Colonic mucosa (tissue), 4 donors: ENCODE measurements at regions not wholly inside any gene's neighbourhood (a gene's known extent, or its start where the extent isn't known, plus 50 kb on each side); places are given as distances from the start of the nearest gene placed in this dataset.

ENCODE experiments used
- DNase-seq: peaks from one replicate; pipeline ENCODE4 v3.0.0-alpha.2; 2020
- H3K27ac ChIP-seq: fragments of 200-600 bp; one replicate; pipeline ENCODE4 v1.8.0; 2021
- H3K27me3 ChIP-seq: fragments of 200-600 bp; one replicate; pipeline ENCODE4 v1.8.0; 2021
- H3K36me3 ChIP-seq: fragments of 200-600 bp; one replicate; pipeline ENCODE4 v1.8.0; 2021
- H3K4me1 ChIP-seq: fragments of 200-600 bp; one replicate; pipeline ENCODE4 v1.8.0; 2021; ENCODE audit warnings: mild to moderate bottlenecking
- H3K4me3 ChIP-seq: fragments of 200-600 bp; one replicate; pipeline ENCODE4 v1.8.0; 2021
- H3K9ac ChIP-seq, 2 donors: one replicate each; pipeline ENCODE4 v1.7.0; 2013; ENCODE audit warnings: control low read depth in 2 of 2, low read depth in 2 of 2, low read length in 2 of 2
- H3K9me3 ChIP-seq: fragments of 200-600 bp; one replicate; pipeline ENCODE4 v1.8.0; 2021
- CTCF ChIP-seq: fragments of 200-600 bp; IDR thresholded peaks from one replicate; pipeline ENCODE4 v1.8.0; 2022; ENCODE audit warnings: antibody characterized with exemption, mild to moderate bottlenecking
- intact Hi-C: fragments of 100-400 bp; cut with DNase I; formaldehyde crosslinking; loops from one replicate; pipeline ENCODE4 v1.14.1; 2022
- donor health status: healthy.
- donor health status: DM: no; HTN: no; CAD: no.
- donor health status: DM: no; HTN: no; CAD: no.

DNA sequence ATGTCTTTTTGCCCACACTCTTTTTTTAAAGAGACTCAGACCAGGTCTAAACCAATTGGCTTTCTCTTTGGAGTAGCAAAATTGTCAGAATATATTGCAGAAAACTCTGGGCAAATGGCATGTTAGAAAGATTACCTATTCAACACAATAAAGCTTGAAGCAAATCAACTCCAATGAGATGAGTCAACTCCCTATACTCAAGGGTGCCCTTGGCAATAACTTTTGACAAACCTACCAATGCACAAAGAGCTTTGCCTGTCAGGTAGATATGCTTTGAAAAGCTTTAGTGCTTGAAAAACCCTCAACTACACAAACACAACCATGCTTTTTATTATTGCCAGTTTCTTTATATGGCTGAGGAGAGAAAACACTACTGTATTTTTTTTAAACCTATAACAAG, 137.7 kb upstream of the GRM7 start:
- no peak for DNase-seq
- no peaks in the 10 kb centered on the region for H3K36me3 ChIP-seq
- no peak for TF ChIP-seq CTCF
- H3K4me1 ChIP-seq = no peaks in the 10 kb centered on the region
- no peak overlapping the region for H3K4me3 ChIP-seq
- intact Hi-C loops = no loop called here
- H3K27ac ChIP-seq = no peak overlapping the region
- H3K9ac ChIP-seq = no peak overlapping the region
- no peaks in the 10 kb centered on the region for H3K27me3 ChIP-seq
- no peaks in the 10 kb centered on the region for H3K9me3 ChIP-seq

GRCh38 chr3:6726811-6727210, 134.1 kb upstream of the GRM7 start:
- TF ChIP-seq CTCF = no peak
- Histone ChIP-seq H3K36me3 (no peaks in the 10 kb centered on the region), H3K9me3 (no peaks in the 10 kb centered on the region), H3K9ac (no peak overlapping the region), H3K27me3 (no peaks in the 10 kb centered on the region), H3K4me3 (no peak overlapping the region), H3K27ac (no peak overlapping the region), H3K4me1 (no peaks in the 10 kb centered on the region)
- no peak for DNase-seq
- intact Hi-C loops = no loop called here

DNA sequence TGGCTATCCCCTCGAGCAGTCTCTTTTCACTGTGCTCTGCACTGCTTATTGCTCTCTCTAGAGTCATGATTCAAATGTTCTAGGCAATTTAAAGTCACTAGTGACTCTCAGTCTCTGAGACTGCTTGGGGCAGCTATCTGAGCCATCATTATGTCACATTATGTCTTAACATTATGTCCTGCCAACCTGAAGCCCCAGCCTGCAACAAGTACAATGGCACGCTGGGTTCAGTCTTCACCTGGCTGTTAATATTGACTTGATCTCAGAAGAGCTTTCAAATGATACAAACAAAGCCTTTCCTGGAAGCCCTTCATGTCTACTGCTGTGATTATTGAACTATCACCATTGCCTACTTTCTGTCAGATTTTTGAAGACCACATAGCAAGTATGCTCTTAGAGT, 128.1 kb upstream of the GRM7 start:
- Histone ChIP-seq H3K27ac (no peak overlapping the region), H3K4me1 (no peaks in the 10 kb centered on the region), H3K9ac (no peak overlapping the region), H3K27me3 (no peaks in the 10 kb centered on the region), H3K36me3 (no peaks in the 10 kb centered on the region), H3K4me3 (no peak overlapping the region), H3K9me3 (no peaks in the 10 kb centered on the region)
- no peak for DNase-seq
- intact Hi-C loops = no loop called here
- TF ChIP-seq CTCF = no peak

DNA sequence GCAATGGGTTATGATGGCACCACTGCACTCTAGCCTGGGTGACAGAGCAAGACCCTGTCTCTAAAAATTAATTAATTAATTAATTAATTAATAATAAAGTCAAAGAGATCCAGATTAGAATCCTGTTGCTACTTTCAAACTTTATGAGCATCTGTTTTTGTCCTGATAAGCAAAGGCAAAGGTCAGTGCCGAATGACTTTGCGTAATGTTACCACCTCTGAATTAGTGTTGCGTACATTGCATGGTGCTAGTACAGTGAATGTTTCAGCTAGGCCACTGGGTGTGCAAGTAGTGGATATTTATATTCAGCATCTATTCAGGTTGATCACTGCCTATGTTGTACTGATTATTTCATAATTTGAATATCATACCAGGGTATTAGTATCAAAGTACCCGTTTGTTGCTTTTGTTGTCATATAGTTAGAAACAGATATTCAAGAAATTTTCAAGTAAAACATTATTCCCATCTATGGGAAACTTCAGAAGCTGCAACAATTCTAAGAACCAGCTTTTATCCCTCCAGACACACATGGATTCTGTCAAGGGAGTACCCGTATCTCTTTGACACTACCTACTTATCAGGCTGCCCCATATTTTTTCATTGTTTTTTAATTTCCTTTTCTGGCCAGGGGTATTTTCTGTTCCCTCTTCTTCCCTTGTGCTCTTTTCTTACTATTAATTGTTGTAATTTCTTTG, 127.1 kb upstream of the GRM7 start:
- Histone ChIP-seq H3K27me3 (no peaks in the 10 kb centered on the region), H3K9me3 (no peaks in the 10 kb centered on the region), H3K9ac (no peak overlapping the region), H3K4me3 (no peak overlapping the region), H3K4me1 (no peaks in the 10 kb centered on the region), H3K36me3 (no peaks in the 10 kb centered on the region), H3K27ac (no peak overlapping the region)
- TF ChIP-seq CTCF = no peak
- intact Hi-C loops = no loop called here
- DNase-seq = no peak

DNA sequence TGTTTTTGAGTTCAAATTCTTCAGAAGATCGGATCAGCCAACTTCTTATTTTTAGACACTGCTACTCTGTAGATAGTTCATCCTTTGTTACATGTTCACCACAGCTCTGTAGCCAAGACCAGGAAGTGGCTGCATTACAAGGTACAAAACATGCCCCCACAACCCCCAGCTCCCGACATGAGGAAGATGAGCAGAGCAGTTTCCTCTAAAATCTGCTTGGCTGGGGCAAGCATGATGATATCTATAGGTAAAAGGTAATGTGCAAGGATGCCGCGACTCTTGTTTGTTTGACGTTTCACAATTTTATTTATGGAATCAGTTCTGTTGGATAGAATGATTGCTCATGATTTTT, 126.5 kb upstream of the GRM7 start:
- no peak overlapping the region for H3K9ac ChIP-seq
- H3K9me3 ChIP-seq = no peaks in the 10 kb centered on the region
- no peaks in the 10 kb centered on the region for H3K4me1 ChIP-seq
- no peak overlapping the region for H3K4me3 ChIP-seq
- H3K27ac ChIP-seq = no peak overlapping the region
- TF ChIP-seq CTCF = no peak
- no peaks in the 10 kb centered on the region for H3K36me3 ChIP-seq
- H3K27me3 ChIP-seq = no peaks in the 10 kb centered on the region
- intact Hi-C loops = no loop called here
- no peak for DNase-seq
